Cardiac muscle cell (in vitro differentiated cells and primary cell): ENCODE measurements at regions not wholly inside any gene's neighbourhood (a gene's known extent, or its start where the extent isn't known, plus 50 kb on each side); places are given as distances from the start of the nearest gene placed in this dataset.

Source experiments
- DNase-seq, 2 donors: peaks; one replicate each; pipeline versions ENCODE4 v3.0.0 to v3.0.0-alpha.2; 2010 to 2017; ENCODE audit warnings: low read depth in 1 of 2, low spot score in 1 of 2
- H3K27ac ChIP-seq: fragments of 200-600 bp; sonication (generic); 2 replicates; pipeline ENCODE4 v1.5.1; 2016
- H3K27me3 ChIP-seq: fragments of 200-600 bp; sonication (generic); 2 replicates; pipeline ENCODE4 v1.6.0; 2016; ENCODE audit warnings: control low read depth
- H3K36me3 ChIP-seq: fragments of 200-600 bp; sonication (generic); 2 replicates; pipeline ENCODE4 v1.5.1; 2016; ENCODE audit warnings: control low read depth
- H3K4me1 ChIP-seq: fragments of 200-600 bp; sonication (generic); 2 replicates; pipeline ENCODE4 v1.8.1; 2017; ENCODE audit warnings: low read depth, mild to moderate bottlenecking, mixed run types
- H3K4me3 ChIP-seq: fragments of 200-600 bp; sonication (generic); 2 replicates; pipeline ENCODE4 v1.5.1; 2016; ENCODE audit warnings: mild to moderate bottlenecking
- H3K9me3 ChIP-seq: fragments of 200-600 bp; sonication (generic); 2 replicates; pipeline ENCODE4 v1.5.1; 2017; ENCODE audit warnings: low read depth, mild to moderate bottlenecking, control low read depth
- TF ChIP-seq, protein P1 (sequence below): IDR thresholded peaks from 2 replicates; pipeline ENCODE4 v1.5.1; 2012; ENCODE audit warnings: low read depth, mild to moderate bottlenecking, low read length

DNA sequence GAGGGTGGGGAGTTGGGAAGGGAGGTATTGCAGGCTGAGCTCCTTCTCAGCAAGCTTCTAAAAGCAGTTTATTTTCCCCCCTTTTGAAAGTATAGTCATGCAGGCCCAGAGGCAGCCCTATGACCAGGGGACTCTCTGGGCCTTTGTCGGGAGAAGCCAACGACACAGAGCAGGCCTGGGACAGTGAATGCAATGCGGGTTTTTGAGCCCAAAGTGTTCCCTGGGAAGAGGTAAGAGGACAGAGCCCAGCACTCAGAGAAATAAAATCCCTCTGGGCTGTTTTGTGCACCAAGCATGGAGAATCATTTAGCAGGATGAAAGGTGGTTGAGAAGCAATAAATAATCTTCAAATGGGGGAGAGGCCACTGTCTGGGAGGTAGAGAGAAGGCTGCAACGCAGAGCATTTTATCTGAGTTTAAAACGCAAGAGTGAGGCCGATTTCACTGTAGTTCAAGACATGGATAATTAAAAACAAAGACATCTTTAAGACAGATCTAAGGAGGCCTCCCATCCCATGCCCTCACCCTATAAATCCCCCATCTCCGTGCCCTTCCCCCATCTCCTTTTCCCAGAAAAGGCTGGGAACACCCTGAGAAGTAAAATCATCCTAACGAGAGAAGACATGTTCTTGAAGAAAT lies 237.5 kb downstream of the CDC5L start:
- Histone ChIP-seq H3K36me3 (no peaks in the 10 kb centered on the region), H3K4me3 (no peak overlapping the region), H3K27me3 (no peaks in the 10 kb centered on the region), H3K27ac (no peak overlapping the region), H3K9me3 (no peaks in the 10 kb centered on the region), H3K4me1 (peaks cover 13% of the 10 kb centered on the region)
- DNase-seq: no peak
- TF ChIP-seq, protein P1, sequence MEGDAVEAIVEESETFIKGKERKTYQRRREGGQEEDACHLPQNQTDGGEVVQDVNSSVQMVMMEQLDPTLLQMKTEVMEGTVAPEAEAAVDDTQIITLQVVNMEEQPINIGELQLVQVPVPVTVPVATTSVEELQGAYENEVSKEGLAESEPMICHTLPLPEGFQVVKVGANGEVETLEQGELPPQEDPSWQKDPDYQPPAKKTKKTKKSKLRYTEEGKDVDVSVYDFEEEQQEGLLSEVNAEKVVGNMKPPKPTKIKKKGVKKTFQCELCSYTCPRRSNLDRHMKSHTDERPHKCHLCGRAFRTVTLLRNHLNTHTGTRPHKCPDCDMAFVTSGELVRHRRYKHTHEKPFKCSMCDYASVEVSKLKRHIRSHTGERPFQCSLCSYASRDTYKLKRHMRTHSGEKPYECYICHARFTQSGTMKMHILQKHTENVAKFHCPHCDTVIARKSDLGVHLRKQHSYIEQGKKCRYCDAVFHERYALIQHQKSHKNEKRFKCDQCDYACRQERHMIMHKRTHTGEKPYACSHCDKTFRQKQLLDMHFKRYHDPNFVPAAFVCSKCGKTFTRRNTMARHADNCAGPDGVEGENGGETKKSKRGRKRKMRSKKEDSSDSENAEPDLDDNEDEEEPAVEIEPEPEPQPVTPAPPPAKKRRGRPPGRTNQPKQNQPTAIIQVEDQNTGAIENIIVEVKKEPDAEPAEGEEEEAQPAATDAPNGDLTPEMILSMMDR: no peak

DNA sequence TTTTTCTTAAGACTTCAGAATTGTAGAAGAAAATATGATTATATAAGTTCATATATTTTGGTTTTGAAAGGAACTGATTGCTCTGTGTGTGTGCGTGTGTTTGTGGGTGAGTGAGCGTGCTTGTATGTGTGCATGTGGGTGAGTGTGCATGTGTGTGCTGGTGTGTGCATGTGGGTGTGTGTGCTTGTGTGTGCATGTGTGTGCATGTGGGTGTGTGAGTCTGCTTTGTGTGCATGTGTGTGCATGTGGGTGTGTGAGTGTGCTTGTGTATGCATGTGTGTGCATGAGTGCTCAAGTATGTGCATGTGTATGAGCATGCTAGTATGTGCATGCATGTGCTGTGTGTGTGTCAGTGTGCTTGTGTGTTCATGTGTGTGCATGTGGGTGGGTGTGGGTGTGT lies 238.5 kb downstream of the CDC5L start:
- Histone ChIP-seq H3K27me3 (no peaks in the 10 kb centered on the region), H3K4me1 (peaks cover 16% of the 10 kb centered on the region)

DNA sequence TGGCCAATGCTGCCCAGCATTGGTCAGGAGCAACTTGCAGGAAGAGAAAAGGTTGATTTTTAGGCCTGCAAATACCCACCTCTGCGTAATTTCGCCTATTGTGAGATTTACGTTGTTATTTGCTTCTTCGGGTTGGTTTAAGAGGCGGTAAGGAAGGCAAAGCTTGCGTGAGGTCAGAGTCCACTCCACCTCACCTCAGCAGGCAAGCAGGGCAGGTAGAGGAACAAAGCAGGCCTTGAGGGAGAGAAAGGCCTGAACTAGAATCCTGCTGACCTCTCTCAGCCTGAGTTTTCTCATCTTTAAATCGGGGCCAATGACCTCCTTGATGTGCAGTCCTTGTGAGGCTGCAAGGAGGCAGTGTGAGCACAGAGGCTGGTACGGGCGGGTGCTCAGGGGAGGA lies 239.1 kb downstream of the CDC5L start:
- H3K36me3 ChIP-seq: no peaks in the 10 kb centered on the region
- peaks cover 16% of the 10 kb centered on the region for H3K4me1 ChIP-seq
- H3K4me3 ChIP-seq: no peak overlapping the region
- TF ChIP-seq, protein P1: no peak
- no peaks in the 10 kb centered on the region for H3K9me3 ChIP-seq
- H3K27ac ChIP-seq: no peak overlapping the region
- H3K27me3 ChIP-seq: no peaks in the 10 kb centered on the region
- DNase-seq: no peak

More for the DNA sequence above, 238.5 kb downstream of the CDC5L start:
- TF ChIP-seq, protein P1: no peak
- Histone ChIP-seq H3K4me3 (no peak overlapping the region), H3K36me3 (no peaks in the 10 kb centered on the region), H3K9me3 (no peaks in the 10 kb centered on the region), H3K27ac (no peak overlapping the region)
- no peak for DNase-seq

DNA sequence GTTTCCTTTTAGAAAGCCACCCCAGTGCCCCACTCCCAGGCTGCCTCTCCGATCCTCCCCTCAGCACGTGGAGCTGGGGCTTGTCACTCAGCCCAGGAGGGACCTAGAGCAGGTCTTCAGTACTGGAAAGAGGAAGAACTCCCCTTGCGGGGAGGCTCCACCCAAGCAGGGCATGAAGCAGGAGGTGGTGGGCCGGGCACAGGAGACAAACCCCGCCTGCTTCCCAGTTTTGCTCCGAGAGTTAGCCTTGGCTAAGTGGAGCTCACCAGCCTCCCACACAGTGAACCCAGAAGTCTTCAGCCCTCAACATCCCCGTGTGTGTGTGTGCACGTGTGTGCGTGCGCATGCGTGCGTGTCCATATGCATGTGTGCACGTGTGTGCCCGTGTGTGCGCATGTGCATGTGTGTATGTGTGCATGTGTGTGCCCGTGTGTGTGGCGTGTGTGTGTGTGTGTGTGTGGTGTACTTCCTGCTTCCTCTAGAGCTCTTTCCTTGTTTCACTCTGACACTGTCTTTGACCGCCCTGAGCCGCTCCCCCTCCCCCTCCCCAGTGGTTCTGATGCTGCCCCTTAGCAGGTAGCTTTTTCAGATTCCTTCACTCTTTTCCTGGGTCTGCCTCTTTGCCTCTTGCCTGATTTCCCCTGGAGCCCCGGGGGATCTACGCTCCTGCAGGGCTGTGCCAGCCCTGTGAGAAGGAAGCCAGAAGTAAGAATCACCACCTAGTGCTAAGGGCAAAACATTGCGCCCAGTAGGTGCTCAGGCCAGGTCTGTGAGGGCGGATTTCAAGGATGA lies 239.8 kb downstream of the CDC5L start:
- Histone ChIP-seq H3K4me3 (no peak overlapping the region), H3K4me1 (peaks cover 16% of the 10 kb centered on the region), H3K9me3 (no peaks in the 10 kb centered on the region), H3K27ac (no peak overlapping the region), H3K27me3 (no peaks in the 10 kb centered on the region), H3K36me3 (no peaks in the 10 kb centered on the region)
- DNase-seq: no peak
- TF ChIP-seq, protein P1: peak; percentile 8

DNA sequence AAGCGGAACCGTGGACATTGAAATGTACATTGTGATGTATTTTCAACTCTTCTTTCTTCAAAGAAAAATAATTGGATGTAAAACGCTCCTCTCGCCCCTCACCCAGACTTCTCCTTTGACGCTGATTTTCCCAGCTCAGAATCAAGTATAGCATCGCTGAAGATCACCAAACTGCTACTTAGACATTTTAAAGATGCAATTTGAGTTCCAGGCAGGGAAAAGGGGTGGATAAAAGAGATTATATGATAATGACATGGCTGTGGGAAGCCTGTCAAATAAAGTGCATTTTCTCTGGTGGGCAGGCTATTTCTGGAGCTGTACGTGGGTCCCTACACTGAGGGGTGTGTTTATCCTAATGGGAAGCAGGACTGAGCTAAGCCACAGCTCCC lies 240.4 kb downstream of the CDC5L start:
- H3K36me3 ChIP-seq: no peaks in the 10 kb centered on the region
- no peak for DNase-seq
- H3K4me1 ChIP-seq: peaks cover 16% of the 10 kb centered on the region
- H3K4me3 ChIP-seq: no peak overlapping the region
- no peaks in the 10 kb centered on the region for H3K9me3 ChIP-seq
- H3K27me3 ChIP-seq: no peaks in the 10 kb centered on the region
- TF ChIP-seq, protein P1: no peak
- H3K27ac ChIP-seq: no peak overlapping the region
